NCI-H345 treated with DMSO at 0.1 percent for 48 hours (cell line): ENCODE measurements at regions not wholly inside any gene's neighbourhood (a gene's known extent, or its start where the extent isn't known, plus 50 kb on each side); places are given as distances from the start of the nearest gene placed in this dataset.
"Not testable (repeated sequence)": the region's sequence is repeated elsewhere in the genome, so short reads cannot be mapped to it uniquely, and the experiment has no call there.

Experiments used
- DNase-seq: peaks from one replicate; lab custom pipeline; 2025; ENCODE audit not compliant: unreplicated experiment; lab: John Stamatoyannopoulos, UW

- no peak for DNase-seq
These were observed 820.4 kb downstream of the LUZP2 start for GRCh38 chr11:25317216-25317615.

- DNase-seq: no peak
These were observed 822.3 kb downstream of the LUZP2 start for GRCh38 chr11:25319127-25319526.

GRCh38 chr11:25327656-25328055 is 830.8 kb downstream of the LUZP2 start:
- DNase-seq: no peak

GRCh38 chr11:25339281-25339680 is 842.4 kb downstream of the LUZP2 start:
- no peak for DNase-seq

- no peak for DNase-seq
These were observed 852.7 kb downstream of the LUZP2 start for GRCh38 chr11:25349537-25349936.

- no peak for DNase-seq
These were observed 854.3 kb downstream of the LUZP2 start for GRCh38 chr11:25350899-25351803.

GRCh38 chr11:25357133-25357532 is 860.3 kb downstream of the LUZP2 start:
- no peak for DNase-seq

- no peak for DNase-seq
These were observed 880.6 kb downstream of the LUZP2 start for GRCh38 chr11:25377466-25377865.

- DNase-seq: no peak
These were observed 900.0 kb downstream of the LUZP2 start for GRCh38 chr11:25396847-25397246.

- DNase-seq: no peak
These were observed 911.3 kb downstream of the LUZP2 start for GRCh38 chr11:25408146-25408545.

- no peak for DNase-seq
These were observed 916.1 kb upstream of the ANO3 start for GRCh38 chr11:25415793-25416192.

- DNase-seq: no peak
These were observed 908.3 kb upstream of the ANO3 start for GRCh38 chr11:25423436-25424199.

- DNase-seq: no peak
These were observed 899.6 kb upstream of the ANO3 start for GRCh38 chr11:25432376-25432775.

GRCh38 chr11:25435197-25435596 is 896.7 kb upstream of the ANO3 start:
- DNase-seq: no peak

GRCh38 chr11:25436326-25436725 is 895.6 kb upstream of the ANO3 start:
- DNase-seq: no peak

GRCh38 chr11:25441421-25441820 is 890.5 kb upstream of the ANO3 start:
- no peak for DNase-seq

GRCh38 chr11:25449091-25449490 is 882.8 kb upstream of the ANO3 start:
- no peak for DNase-seq

GRCh38 chr11:25453471-25453870 is 878.5 kb upstream of the ANO3 start:
- DNase-seq: no peak

GRCh38 chr11:25456211-25456610 is 875.7 kb upstream of the ANO3 start:
- no peak for DNase-seq

GRCh38 chr11:25483915-25484635 is 847.9 kb upstream of the ANO3 start:
- DNase-seq: no peak

- DNase-seq: no peak
These were observed 846.6 kb upstream of the ANO3 start for GRCh38 chr11:25485315-25485714.

- not testable (repeated sequence) for DNase-seq
These were observed 845.6 kb upstream of the ANO3 start for GRCh38 chr11:25486338-25486737.
